ENCODE measurements at regions not wholly inside any gene's neighbourhood (a gene's known extent, or its start where the extent isn't known, plus 50 kb on each side); places are given as distances from the start of the nearest gene placed in this dataset.

- RAD21 ChIA-PET (ENCODE audit: unreplicated experiment): no interaction called here
- no peaks in the 10 kb centered on the region for H3K4me1 ChIP-seq (ENCODE audit: control insufficient read depth, insufficient read depth, low read length)
- POLR2A ChIA-PET: no interaction called here
- ATAC-seq: no peak
- 0% methylated on average over 2 of the region's 2 CpGs for WGBS (ENCODE audit: insufficient coverage, insufficient replicate concordance, low lambda C conversion rate, missing lambda C conversion rate)
- in situ Hi-C loops (cut with MboI): no loop called here
- H3K4me3 ChIP-seq: no peak overlapping the region
- SMC1A ChIA-PET (ENCODE audit: uncharacterized antibody, unreplicated experiment): no interaction called here
- no peaks in the 10 kb centered on the region for H3K36me3 ChIP-seq (ENCODE audit: control insufficient read depth in 2 of 2, insufficient read depth in 2 of 2, low read length in 1 of 2)
- no peak overlapping the region for H2AFZ ChIP-seq (ENCODE audit: control insufficient read depth, low read depth, low read length)
- BruUV-seq (replicated peaks): no TSS peak
- H3K9me3 ChIP-seq (replicated peaks; ENCODE audit: control insufficient read depth, insufficient read depth, low read length): no peaks in the 10 kb centered on the region
- no peak for FAIRE-seq
- H3K27ac ChIP-seq (ENCODE audit: control insufficient read depth, insufficient read depth): no peak overlapping the region
- no peak overlapping the region for H3K9ac ChIP-seq (ENCODE audit: control insufficient read depth, insufficient read depth, low read length)
- DNase-seq (ENCODE audit: low read depth, low spot score): no peak
- intact Hi-C loops (cut with micrococcal nuclease; ENCODE audit: unreplicated experiment): no loop called here
- H3K79me2 ChIP-seq (ENCODE audit: control insufficient read depth, insufficient read depth, low read length): no peaks in the 10 kb centered on the region
- no peak overlapping the region for H3K4me2 ChIP-seq (ENCODE audit: control insufficient read depth, insufficient read depth)
- no peaks in the 10 kb centered on the region for H3K27me3 ChIP-seq (replicated peaks in 1 of 2; ENCODE audit: control insufficient read depth in 2 of 2, insufficient read depth in 2 of 2, low read length in 1 of 2)
- H4K20me1 ChIP-seq (ENCODE audit: control insufficient read depth, insufficient read depth): no peaks in the 10 kb centered on the region
- CTCF ChIA-PET: no interaction called here
- no peak for TF ChIP-seq HDGF (IDR thresholded peaks at IDR 0.05)
- no peak for TF ChIP-seq WRNIP1 (IDR thresholded peaks at IDR 0.05; ENCODE audit: borderline replicate concordance, low read depth, low read length)
- TF ChIP-seq SUZ12 (IDR thresholded peaks at IDR 0.05; ENCODE audit: unreplicated experiment): no peak
- no peak for TF ChIP-seq ZNF274 (IDR thresholded peaks at IDR 0.05; ENCODE audit: insufficient read depth, insufficient read length)
- no peak for TF ChIP-seq TARDBP (IDR thresholded peaks at IDR 0.05; ENCODE audit: borderline replicate concordance)
- no peak for TF ChIP-seq NFXL1 (IDR thresholded peaks at IDR 0.05; ENCODE audit: borderline replicate concordance)
- no peak for TF ChIP-seq ASH2L (IDR thresholded peaks at IDR 0.05; ENCODE audit: borderline replicate concordance, low read depth)
- TF ChIP-seq LARP7 (IDR thresholded peaks at IDR 0.05): no peak
- TF ChIP-seq SMAD5 (IDR thresholded peaks at IDR 0.05; ENCODE audit: low read depth): no peak
- no peak for TF ChIP-seq RELB (IDR thresholded peaks at IDR 0.05; ENCODE audit: low read depth)
- no peak for TF ChIP-seq RAD51 (IDR thresholded peaks at IDR 0.05)
- no peak for TF ChIP-seq TBL1XR1 (IDR thresholded peaks at IDR 0.05; ENCODE audit: low read depth, low read length)
- TF ChIP-seq CEBPZ (IDR thresholded peaks at IDR 0.05; ENCODE audit: low read depth, low read length): no peak
- TF ChIP-seq HSF1 (IDR thresholded peaks at IDR 0.05; ENCODE audit: low read depth, low read length): no peak
- TF ChIP-seq E2F8 (IDR thresholded peaks at IDR 0.05; ENCODE audit: low read depth, partially characterized antibody): no peak
- TF ChIP-seq IKZF1 (conservative IDR thresholded peaks at IDR 0.05): no peak
These were observed 200.9 kb downstream of the NKX6-1 start for GRCh38 chr4:84298023-84298718.
